ENCODE measurements at regions not wholly inside any gene's neighbourhood (a gene's known extent, or its start where the extent isn't known, plus 50 kb on each side); places are given as distances from the start of the nearest gene placed in this dataset.

DNA sequence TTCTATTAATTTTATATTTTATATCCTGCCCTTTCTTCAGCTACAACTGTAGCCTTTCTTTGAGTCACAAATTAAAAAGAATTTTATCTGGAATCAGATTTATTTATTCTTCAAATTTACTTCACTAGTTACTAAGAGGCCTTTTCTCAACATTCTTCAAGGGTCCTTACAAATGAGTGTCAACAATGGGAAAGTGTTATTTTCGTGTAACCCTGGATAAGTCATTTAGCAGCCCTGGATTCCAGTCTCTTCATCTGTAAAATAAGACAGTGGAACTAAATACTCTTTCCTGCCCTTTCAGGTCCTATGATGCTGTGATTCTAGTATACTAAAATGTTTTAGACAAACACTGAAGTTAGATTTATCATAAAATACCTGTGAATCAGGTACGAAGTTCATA, 397.0 kb downstream of the KLF12 start:
- H3K18ac ChIP-seq (ENCODE audit: low read depth, low read length) = no peak overlapping the region
- no peak overlapping the region for H2AK5ac ChIP-seq (ENCODE audit: low read depth, low read length)
- no peak overlapping the region for H3K14ac ChIP-seq (replicated peaks; ENCODE audit: low read depth, low read length)
- H3K36me3 ChIP-seq (ENCODE audit: control insufficient read depth, insufficient read depth, low read length) = no peaks in the 10 kb centered on the region; the same call in 1 of the 2 replicates
- ATAC-seq (ENCODE audit: low read depth) (no peak), DNase-seq (no peak)
- no peak overlapping the region for H2BK15ac ChIP-seq (ENCODE audit: low read depth, low read length)
- no peak overlapping the region for H2BK20ac ChIP-seq (ENCODE audit: low read depth, low read length)
- no TSS peak for BruUV-seq (replicated peaks)
- H2BK120ac ChIP-seq (ENCODE audit: low read depth, low read length) = no peak overlapping the region
- no peak overlapping the region for H3K4ac ChIP-seq (ENCODE audit: low read depth, low read length)
- H2BK5ac ChIP-seq (ENCODE audit: low read depth, low read length, poor library complexity, severe bottlenecking) = no peak overlapping the region
- no peak overlapping the region for H3K4me3 ChIP-seq (ENCODE audit: insufficient read depth, low read depth, low read length)
- H3K27me3 ChIP-seq (ENCODE audit: control insufficient read depth, insufficient read depth, low read length) = no peaks in the 10 kb centered on the region
- in situ Hi-C loops (cut with MboI; ENCODE audit: low sequenced_read_pairs) (no loop called here), dilution Hi-C loops (cut with HindIII; ENCODE audit: low sequenced_read_pairs, unreplicated experiment) (no loop called here), intact Hi-C loops (cut with micrococcal nuclease) (no loop called here)
- no peak overlapping the region for H3K23ac ChIP-seq (ENCODE audit: low read depth, low read length)
- H3K9ac ChIP-seq (ENCODE audit: low read depth, low read length) = no peak overlapping the region
- no peak for TF ChIP-seq NFE2L2 (IDR thresholded peaks at IDR 0.05; ENCODE audit: low read depth, low read length)
- TF ChIP-seq CHD1 (IDR thresholded peaks at IDR 0.05; ENCODE audit: low read depth, low read length) = no peak
- TF ChIP-seq RAD21 (IDR thresholded peaks at IDR 0.05; ENCODE audit: low read length) = no peak
- TF ChIP-seq, protein P1, sequence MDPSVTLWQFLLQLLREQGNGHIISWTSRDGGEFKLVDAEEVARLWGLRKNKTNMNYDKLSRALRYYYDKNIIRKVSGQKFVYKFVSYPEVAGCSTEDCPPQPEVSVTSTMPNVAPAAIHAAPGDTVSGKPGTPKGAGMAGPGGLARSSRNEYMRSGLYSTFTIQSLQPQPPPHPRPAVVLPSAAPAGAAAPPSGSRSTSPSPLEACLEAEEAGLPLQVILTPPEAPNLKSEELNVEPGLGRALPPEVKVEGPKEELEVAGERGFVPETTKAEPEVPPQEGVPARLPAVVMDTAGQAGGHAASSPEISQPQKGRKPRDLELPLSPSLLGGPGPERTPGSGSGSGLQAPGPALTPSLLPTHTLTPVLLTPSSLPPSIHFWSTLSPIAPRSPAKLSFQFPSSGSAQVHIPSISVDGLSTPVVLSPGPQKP (IDR thresholded peaks at IDR 0.05; ENCODE audit: borderline replicate concordance, low read depth, low read length) = no peak
- TF ChIP-seq, protein P2, sequence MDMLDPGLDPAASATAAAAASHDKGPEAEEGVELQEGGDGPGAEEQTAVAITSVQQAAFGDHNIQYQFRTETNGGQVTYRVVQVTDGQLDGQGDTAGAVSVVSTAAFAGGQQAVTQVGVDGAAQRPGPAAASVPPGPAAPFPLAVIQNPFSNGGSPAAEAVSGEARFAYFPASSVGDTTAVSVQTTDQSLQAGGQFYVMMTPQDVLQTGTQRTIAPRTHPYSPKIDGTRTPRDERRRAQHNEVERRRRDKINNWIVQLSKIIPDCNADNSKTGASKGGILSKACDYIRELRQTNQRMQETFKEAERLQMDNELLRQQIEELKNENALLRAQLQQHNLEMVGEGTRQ (IDR thresholded peaks at IDR 0.05; ENCODE audit: low read depth, low read length) = no peak
- no peak for TF ChIP-seq RCOR1 (IDR thresholded peaks at IDR 0.05; ENCODE audit: insufficient replicate concordance, low read length)
- TF ChIP-seq RFX5 (IDR thresholded peaks at IDR 0.05; ENCODE audit: low read depth, low read length) = no peak
- no peak for TF ChIP-seq MAFK (IDR thresholded peaks at IDR 0.05; ENCODE audit: low read depth, low read length)
- no peak for TF ChIP-seq SMC3 (IDR thresholded peaks at IDR 0.05; ENCODE audit: low read depth, low read length)
- no peak for TF ChIP-seq FOS (IDR thresholded peaks at IDR 0.05; ENCODE audit: low read depth, low read length)
- TF ChIP-seq, protein P3, sequence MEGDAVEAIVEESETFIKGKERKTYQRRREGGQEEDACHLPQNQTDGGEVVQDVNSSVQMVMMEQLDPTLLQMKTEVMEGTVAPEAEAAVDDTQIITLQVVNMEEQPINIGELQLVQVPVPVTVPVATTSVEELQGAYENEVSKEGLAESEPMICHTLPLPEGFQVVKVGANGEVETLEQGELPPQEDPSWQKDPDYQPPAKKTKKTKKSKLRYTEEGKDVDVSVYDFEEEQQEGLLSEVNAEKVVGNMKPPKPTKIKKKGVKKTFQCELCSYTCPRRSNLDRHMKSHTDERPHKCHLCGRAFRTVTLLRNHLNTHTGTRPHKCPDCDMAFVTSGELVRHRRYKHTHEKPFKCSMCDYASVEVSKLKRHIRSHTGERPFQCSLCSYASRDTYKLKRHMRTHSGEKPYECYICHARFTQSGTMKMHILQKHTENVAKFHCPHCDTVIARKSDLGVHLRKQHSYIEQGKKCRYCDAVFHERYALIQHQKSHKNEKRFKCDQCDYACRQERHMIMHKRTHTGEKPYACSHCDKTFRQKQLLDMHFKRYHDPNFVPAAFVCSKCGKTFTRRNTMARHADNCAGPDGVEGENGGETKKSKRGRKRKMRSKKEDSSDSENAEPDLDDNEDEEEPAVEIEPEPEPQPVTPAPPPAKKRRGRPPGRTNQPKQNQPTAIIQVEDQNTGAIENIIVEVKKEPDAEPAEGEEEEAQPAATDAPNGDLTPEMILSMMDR (conservative IDR thresholded peaks at IDR 0.05; ENCODE audit: low read depth, low read length) = no peak
- TF ChIP-seq MXI1 (IDR thresholded peaks at IDR 0.05; ENCODE audit: borderline replicate concordance, low read depth, low read length) = no peak
- no peak for TF ChIP-seq BHLHE40 (IDR thresholded peaks at IDR 0.05; ENCODE audit: low read depth, low read length)
- TF ChIP-seq MAZ (IDR thresholded peaks at IDR 0.05; ENCODE audit: borderline replicate concordance, low read depth, low read length) = no peak
- no CpG with 5 or more reads among the region's 2 CpGs for WGBS, 2 experiments (ENCODE audit: extremely low coverage in 2 of 2, insufficient read length in 1 of 2)
- H4K5ac ChIP-seq (ENCODE audit: low read depth, low read length) = no peak overlapping the region
- H3K4me1 ChIP-seq (ENCODE audit: control insufficient read depth, insufficient read depth, low read length) = peaks cover 7% of the 10 kb centered on the region
- H3K4me2 ChIP-seq (ENCODE audit: low read depth, low read length) = no peak overlapping the region
- no peak overlapping the region for H3K27ac ChIP-seq (ENCODE audit: insufficient read depth, low read length)
- no peaks in the 10 kb centered on the region for H3K9me3 ChIP-seq (ENCODE audit: control insufficient read depth, insufficient read depth, low read length)
- H2AK9ac ChIP-seq (replicated peaks; ENCODE audit: low read depth, low read length, poor library complexity) = no peak overlapping the region
- no peak overlapping the region for H4K91ac ChIP-seq (ENCODE audit: insufficient read depth, low read depth, low read length)
- no peaks in the 10 kb centered on the region for H4K20me1 ChIP-seq (ENCODE audit: insufficient read depth, low read length)
- no peak overlapping the region for H3K56ac ChIP-seq (ENCODE audit: extremely low read depth, insufficient read depth, low read length)
- no peak overlapping the region for H4K8ac ChIP-seq (ENCODE audit: low read depth in 2 of 2, low read length in 2 of 2)
- ChIA-PET CTCF (interaction anchor here (0.6 to 1.1 kb wide), 2 partner anchors 14 to 38 kb away, joined by 3 to 4 read pairs; no protein-coding TSS in a partner anchor), POLR2A (ENCODE audit: unreplicated experiment) (no interaction called here)
- no peak overlapping the region for H2AFZ ChIP-seq (replicated peaks; ENCODE audit: low read length, poor library complexity)
- peaks cover 2 to 9% of the 10 kb centered on the region in 2 experiments; a peak in 3 of 4 replicates for H3K79me1 ChIP-seq (ENCODE audit: low read depth in 1 of 2, low read length in 2 of 2)
- H3K9me1 ChIP-seq (ENCODE audit: insufficient read depth, low read length) = 0 out of 2 replicates have a peak, but pooled peaks cover 4% of the 10 kb centered on the region
